ENCODE measurements at regions not wholly inside any gene's neighbourhood (a gene's known extent, or its start where the extent isn't known, plus 50 kb on each side); places are given as distances from the start of the nearest gene placed in this dataset.
"Not testable (repeated sequence)": the region's sequence is repeated elsewhere in the genome, so short reads cannot be mapped to it uniquely, and the experiment has no call there.

DNA sequence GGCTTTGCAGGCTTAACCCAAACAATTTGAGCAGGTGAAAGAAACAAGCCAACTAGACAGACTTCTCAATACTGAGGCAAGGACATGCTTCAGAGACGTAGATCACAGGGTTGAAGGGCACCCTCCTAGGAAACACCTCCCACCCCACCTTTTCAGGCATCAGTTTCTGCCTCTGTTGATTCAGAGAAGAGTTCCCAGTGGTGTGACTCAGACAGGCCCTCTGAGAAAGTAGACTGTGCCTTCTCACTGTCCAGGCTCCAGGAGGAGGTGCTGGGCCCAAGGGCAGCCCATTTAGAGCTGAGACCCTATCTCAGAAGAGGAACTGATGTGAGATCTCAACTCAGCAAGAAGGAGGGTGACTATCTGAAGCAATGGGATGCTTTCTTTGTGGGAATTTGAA lies 108.1 kb downstream of the FAM50B start:
- Mint-ChIP-seq H3K27ac (no peak overlapping the region), H3K9me3 (peaks cover 5% of the 10 kb centered on the region), H3K27me3 (peaks cover 20% of the 10 kb centered on the region), H3K36me3 (ENCODE audit: low read depth) (no peaks in the 10 kb centered on the region), H3K4me3 (no peak overlapping the region), H3K4me1 (no peaks in the 10 kb centered on the region)
- ChIA-PET POLR2A (no interaction called here), CTCF (no interaction called here)
- no peak for DNase-seq

DNA sequence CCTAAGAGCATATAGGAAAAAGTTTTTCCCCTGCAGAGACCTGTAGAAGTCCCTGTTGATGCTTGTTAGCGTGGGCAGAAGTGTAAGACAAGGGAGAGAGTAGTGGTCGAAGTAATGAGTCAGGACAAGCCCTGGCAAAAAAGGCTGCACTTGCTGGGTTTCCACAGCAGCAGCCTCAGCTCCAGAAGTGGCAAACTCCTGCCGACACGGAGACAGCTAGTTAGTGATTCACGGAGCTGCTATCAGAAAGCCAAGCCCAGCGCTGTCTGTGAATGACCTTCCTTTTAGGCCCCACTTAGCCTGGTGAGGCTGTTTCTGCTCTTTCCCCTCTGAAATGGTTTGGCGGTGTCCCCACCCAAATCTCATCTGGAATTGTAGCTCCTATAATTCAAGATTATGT lies 109.1 kb downstream of the FAM50B start:
- H3K4me1 Mint-ChIP-seq = peaks cover 1% of the 10 kb centered on the region
- H3K27ac Mint-ChIP-seq = no peak overlapping the region
- H3K27me3 Mint-ChIP-seq = peaks cover 15% of the 10 kb centered on the region
- CTCF ChIA-PET = interaction anchor here (1.7 kb wide), 1 partner anchor 20 kb away, joined by 10 read pairs; no protein-coding TSS in a partner anchor
- POLR2A ChIA-PET = no interaction called here
- no peaks in the 10 kb centered on the region for H3K36me3 Mint-ChIP-seq (ENCODE audit: low read depth)
- DNase-seq = no peak
- no peak overlapping the region for H3K4me3 Mint-ChIP-seq
- H3K9me3 Mint-ChIP-seq = peaks cover 5% of the 10 kb centered on the region

DNA sequence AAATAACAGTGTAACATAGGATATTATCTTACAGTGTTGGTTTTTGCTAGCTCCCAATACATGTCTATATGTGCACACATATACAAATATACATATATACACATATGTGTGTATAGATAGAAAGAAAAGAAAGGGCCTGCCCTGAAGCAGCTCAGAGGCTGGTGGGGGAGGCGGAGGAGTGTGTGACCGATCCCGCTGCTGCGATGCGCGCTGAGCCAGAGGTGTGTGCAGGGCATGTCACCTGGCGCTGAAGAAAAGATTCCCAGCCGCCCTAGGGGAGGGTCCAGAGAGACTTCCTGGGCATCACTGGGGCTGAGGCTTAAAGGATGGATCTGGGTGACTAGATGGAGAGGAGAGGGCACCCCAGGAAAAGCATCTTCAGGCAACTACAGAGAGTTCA lies 110.2 kb downstream of the FAM50B start:
- peaks cover 5% of the 10 kb centered on the region for H3K9me3 Mint-ChIP-seq
- no peak overlapping the region for H3K4me3 Mint-ChIP-seq
- DNase-seq = no peak
- peaks cover 4% of the 10 kb centered on the region for H3K27me3 Mint-ChIP-seq
- POLR2A ChIA-PET = no interaction called here
- CTCF ChIA-PET = interaction anchor here (1.5 to 1.7 kb wide), 2 partner anchors 19 to 110 kb away, joined by 3 to 10 read pairs; partner anchors contain the start of gene FAM50B
- H3K27ac Mint-ChIP-seq = no peak overlapping the region
- no peaks in the 10 kb centered on the region for H3K36me3 Mint-ChIP-seq (ENCODE audit: low read depth)
- H3K4me1 Mint-ChIP-seq = peaks cover 1% of the 10 kb centered on the region

DNA sequence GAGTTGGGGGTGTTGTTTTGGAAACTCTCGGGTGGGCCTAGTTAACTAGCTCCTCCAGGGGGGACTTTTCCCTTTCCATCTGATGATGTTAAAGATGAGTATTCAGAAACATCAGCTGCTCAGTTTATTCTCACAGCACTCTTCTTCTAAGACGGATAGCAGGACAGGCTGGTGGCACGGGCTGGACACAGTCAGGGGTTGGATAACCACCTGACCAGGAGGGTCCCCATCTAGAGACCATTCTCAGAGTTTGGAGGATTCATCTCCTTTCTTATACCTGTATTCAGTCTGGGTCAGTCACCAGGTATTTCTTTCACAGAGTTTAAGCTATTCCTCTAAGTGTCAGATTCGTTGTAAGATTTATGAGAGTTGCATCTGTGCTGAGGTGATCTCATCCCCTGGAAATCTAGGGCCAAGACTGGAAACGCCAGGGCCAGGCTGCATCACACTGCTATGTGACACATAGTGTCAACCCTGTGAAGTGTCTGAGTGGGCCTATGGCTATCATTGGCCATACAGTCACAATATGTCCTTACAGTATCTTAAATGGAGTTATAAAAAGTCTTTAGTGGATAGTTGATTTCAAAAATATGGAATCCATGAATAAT lies 111.7 kb downstream of the FAM50B start:
- Mint-ChIP-seq H3K4me1 (peaks cover 1% of the 10 kb centered on the region), H3K9me3 (peaks cover 5% of the 10 kb centered on the region), H3K27ac (no peak overlapping the region), H3K27me3 (peaks cover 2% of the 10 kb centered on the region), H3K36me3 (ENCODE audit: low read depth) (no peaks in the 10 kb centered on the region), H3K4me3 (no peak overlapping the region)
- CTCF ChIA-PET = interaction anchor here (1.5 kb wide), 1 partner anchor 112 kb away, joined by 3 read pairs; the partner anchor contains the start of gene FAM50B
- no peak for DNase-seq
- POLR2A ChIA-PET = no interaction called here

DNA sequence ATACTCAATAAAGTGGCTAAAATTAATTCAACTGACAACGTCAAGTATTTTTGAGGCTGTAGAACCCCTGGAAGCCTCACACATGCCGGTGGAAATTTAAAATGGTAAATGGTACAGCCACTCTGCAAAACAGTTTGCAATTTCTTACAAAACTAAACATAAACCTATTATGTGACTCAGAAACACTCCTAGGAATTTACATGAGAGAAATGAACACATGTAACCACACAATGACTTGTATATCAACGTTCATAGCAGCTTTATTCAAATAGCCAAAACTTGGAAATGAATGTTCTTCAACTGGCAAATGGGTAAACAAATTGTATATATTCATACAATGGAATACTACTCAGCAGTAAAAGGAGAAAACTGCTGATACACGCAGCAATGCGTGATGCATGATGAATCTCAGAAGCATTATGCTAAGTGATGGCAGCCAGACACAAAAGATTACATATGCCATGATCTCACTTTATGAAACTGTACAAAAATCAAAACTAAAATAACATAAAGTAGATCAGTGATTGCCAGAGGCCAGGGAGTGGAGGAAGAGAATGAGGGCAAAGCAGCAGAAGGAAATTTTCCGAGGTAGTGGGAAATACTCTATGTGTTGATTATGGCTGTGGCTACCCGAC lies 112.5 kb downstream of the FAM50B start:
- H3K27me3 Mint-ChIP-seq = peaks cover 1% of the 10 kb centered on the region
- no peak for DNase-seq
- H3K36me3 Mint-ChIP-seq (ENCODE audit: low read depth) = no peaks in the 10 kb centered on the region
- H3K4me1 Mint-ChIP-seq = peaks cover 1% of the 10 kb centered on the region
- H3K4me3 Mint-ChIP-seq = no peak overlapping the region
- ChIA-PET CTCF (no interaction called here), POLR2A (no interaction called here)
- H3K27ac Mint-ChIP-seq = no peak overlapping the region
- peaks cover 5% of the 10 kb centered on the region for H3K9me3 Mint-ChIP-seq

DNA sequence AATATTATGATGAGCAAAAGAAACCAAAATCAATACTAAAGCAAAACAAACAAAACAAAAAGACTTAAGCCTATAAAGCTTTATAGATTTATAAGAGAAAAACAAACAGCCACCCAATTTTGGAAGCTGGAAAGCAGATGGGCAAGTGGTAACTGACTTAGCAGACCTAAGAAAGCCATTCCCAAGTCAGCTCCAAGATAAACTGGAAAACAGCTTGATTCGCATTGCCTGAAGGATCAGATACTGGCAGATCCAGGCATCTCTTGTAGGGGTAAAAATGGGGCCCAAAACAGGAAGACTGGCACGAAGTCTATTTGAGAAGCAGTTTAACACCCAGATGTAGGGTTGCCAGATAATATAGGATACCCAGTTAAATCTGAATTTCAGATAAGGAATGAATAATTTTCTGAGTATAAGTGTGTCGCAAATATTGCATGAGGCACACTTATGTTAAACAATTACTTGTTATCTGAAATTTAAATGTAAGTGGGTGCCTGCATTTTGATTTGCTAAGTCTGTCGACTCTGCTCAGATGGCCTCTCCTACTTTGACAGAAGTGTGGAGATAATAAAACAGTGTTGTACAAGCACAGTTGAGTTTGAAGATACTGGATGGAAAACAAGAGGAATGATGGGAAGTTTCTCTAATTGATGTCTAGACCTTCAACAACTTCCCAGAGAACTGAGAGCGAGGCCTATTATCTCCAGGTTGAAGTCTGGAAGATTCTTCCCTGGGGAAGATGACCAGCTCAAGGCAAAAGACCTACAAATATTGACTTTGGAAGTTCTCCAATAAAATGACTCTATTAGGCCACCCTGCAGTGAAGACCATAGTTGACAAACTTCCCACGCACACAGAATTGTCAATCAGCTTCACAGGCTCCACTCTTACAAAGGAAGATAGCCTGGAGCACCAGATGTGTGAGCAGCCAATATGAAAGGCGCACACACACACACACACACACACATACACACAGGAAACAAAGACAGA lies 113.4 kb downstream of the FAM50B start:
- Mint-ChIP-seq H3K27me3 (peaks cover 1% of the 10 kb centered on the region), H3K4me1 (peaks cover 1% of the 10 kb centered on the region), H3K27ac (no peak overlapping the region), H3K9me3 (peaks cover 4% of the 10 kb centered on the region), H3K4me3 (no peak overlapping the region), H3K36me3 (ENCODE audit: low read depth) (no peaks in the 10 kb centered on the region)
- DNase-seq = no peak
- ChIA-PET POLR2A (no interaction called here), CTCF (no interaction called here)

DNA sequence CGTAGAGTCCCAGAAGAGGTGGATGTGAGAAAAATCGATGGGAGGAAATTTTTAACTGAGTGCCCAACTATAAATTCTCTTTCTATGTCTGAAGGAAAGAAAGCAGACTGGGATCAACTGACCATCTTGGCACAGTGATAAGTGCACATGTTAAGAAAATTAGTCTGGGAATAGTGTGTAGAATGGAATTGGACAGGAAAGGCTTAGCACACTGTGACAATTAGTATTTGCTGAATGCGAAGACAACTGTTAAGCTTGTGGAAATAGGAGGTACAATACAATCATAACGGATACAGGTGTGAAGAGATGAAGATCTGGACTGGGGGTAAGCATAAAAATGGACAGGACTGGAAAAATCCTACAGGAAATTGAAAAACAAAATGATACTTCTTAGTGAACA lies 114.3 kb downstream of the FAM50B start:
- POLR2A ChIA-PET = no interaction called here
- CTCF ChIA-PET = interaction anchor here (1.5 kb wide), 1 partner anchor 15 kb away, joined by 5 read pairs; no protein-coding TSS in a partner anchor
- Mint-ChIP-seq H3K27me3 (peaks cover 1% of the 10 kb centered on the region), H3K4me1 (peaks cover 1% of the 10 kb centered on the region), H3K36me3 (ENCODE audit: low read depth) (no peaks in the 10 kb centered on the region), H3K4me3 (no peak overlapping the region), H3K9me3 (no peaks in the 10 kb centered on the region), H3K27ac (no peak overlapping the region)
- DNase-seq = no peak

DNA sequence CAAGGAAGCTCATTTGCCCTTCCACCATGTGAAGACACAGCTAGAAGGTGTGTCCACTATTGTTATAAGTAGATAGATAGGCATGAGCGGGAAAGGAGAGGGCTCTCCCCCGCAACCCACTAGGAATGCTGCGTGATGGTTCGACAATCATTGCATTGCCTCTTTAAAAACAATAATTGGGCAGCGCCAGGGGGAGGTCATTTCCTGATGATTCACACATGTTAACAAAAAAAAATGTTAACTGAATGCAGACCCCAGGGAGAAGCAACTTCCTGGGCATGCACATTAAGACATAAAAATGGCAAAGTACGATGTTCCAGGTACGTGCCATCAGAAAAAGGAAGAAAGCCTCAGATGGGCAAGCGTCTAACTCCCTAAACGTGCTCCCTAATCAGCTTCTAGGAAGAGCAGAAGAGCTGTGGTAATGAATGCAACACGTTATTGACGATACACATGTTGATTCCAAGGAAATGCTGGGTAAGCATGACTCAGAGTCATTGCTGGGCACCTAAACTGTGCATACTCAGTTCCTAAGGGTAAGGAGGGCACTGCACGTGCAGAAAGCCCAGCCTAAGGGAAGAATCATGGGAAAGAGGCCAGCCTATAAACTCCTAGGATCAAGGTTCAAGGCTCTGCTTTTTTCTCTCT lies 113.7 kb downstream of the FAM217A start:
- no peaks in the 10 kb centered on the region for H3K36me3 Mint-ChIP-seq (ENCODE audit: low read depth)
- POLR2A ChIA-PET = no interaction called here
- DNase-seq = no peak
- H3K27ac Mint-ChIP-seq = no peak overlapping the region
- peaks cover 1% of the 10 kb centered on the region for H3K27me3 Mint-ChIP-seq
- CTCF ChIA-PET = interaction anchor here (1.5 kb wide), 1 partner anchor 13 kb away, joined by 5 read pairs; no protein-coding TSS in a partner anchor
- peaks cover 1% of the 10 kb centered on the region for H3K4me1 Mint-ChIP-seq
- H3K9me3 Mint-ChIP-seq = no peaks in the 10 kb centered on the region
- H3K4me3 Mint-ChIP-seq = no peak overlapping the region

DNA sequence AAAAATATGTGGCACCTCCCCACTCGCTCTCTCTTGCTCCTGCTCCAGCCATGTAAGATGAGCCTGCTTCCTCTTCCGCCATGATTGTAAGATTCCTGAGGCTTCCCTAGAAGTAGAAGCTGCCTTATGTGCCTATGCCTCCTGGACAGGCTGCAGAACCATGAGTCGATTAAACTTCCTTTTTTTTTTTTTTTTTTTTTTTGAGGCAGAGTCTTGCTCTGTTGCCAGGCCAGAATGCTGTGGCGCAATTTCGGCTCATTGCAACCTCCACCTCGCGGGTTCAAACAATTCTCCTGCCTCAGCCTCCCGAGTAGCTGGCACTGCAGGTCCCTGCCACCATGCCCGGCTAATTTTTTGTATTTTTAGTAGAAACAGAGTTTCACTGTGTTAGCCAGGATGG lies 112.5 kb downstream of the FAM217A start:
- peaks cover 1% of the 10 kb centered on the region for H3K4me1 Mint-ChIP-seq
- no peak for DNase-seq
- H3K27me3 Mint-ChIP-seq = peaks cover 1% of the 10 kb centered on the region
- no peaks in the 10 kb centered on the region for H3K36me3 Mint-ChIP-seq (ENCODE audit: low read depth)
- POLR2A ChIA-PET = no interaction called here
- no peak overlapping the region for H3K4me3 Mint-ChIP-seq
- H3K9me3 Mint-ChIP-seq = no peaks in the 10 kb centered on the region
- CTCF ChIA-PET = interaction anchor here (4.4 kb wide), 1 partner anchor 12 kb away, joined by 18 read pairs; no protein-coding TSS in a partner anchor
- H3K27ac Mint-ChIP-seq = no peak overlapping the region

DNA sequence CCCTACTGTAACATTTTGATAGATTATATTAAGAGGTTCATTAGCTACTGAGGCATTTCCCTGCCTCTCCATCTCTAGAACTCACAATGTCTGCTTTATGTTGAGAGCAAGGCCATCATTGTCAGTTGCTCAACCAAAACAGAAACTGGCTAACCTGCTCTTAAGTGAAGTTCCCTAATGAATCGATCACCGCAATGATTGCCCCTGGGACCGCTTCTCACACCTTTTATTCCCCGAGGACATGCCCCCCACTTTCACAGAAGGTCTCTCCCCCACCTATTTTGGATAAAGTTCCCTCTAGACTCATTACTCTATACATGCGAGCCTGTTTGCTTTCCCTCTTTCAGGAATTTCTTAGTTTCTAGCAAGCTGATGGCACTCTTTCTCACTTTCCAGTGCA lies 108.8 kb downstream of the FAM217A start:
- POLR2A ChIA-PET = no interaction called here
- Mint-ChIP-seq H3K27me3 (peaks cover 5% of the 10 kb centered on the region), H3K4me3 (no peak overlapping the region), H3K9me3 (no peaks in the 10 kb centered on the region), H3K4me1 (no peaks in the 10 kb centered on the region), H3K36me3 (ENCODE audit: low read depth) (no peaks in the 10 kb centered on the region), H3K27ac (no peak overlapping the region)
- CTCF ChIA-PET = interaction anchor here (4.4 kb wide), 1 partner anchor 8 kb away, joined by 18 read pairs; no protein-coding TSS in a partner anchor
- DNase-seq = no peak

DNA sequence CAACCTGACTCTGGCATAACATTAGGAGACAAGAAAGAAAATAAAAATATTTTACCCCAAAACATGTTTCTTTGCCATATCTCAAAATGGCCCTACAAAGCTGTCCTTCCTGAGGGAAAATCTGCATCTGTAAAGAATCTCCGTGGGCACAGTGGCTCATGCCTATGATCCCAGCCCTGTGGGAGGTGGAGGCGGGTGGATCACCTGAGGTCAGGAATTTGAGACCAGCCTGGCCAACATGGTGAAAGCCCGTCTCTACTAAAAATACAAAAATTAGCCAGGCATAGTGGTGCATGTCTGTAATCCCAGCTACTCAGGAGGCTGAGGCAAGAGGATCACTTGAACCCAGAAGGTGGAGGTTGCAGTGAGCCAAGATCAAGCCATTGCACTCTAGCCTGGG lies 105.8 kb downstream of the FAM217A start:
- H3K36me3 Mint-ChIP-seq (ENCODE audit: low read depth); DNase-seq; POLR2A ChIA-PET; H3K4me3 Mint-ChIP-seq; H3K27ac Mint-ChIP-seq; H3K4me1 Mint-ChIP-seq; H3K9me3 Mint-ChIP-seq: not testable (repeated sequence)
- CTCF ChIA-PET = interaction anchor here (1.2 kb wide), 1 partner anchor 13 kb away, joined by 4 read pairs; no protein-coding TSS in a partner anchor
- peaks cover 12% of the 10 kb centered on the region for H3K27me3 Mint-ChIP-seq

DNA sequence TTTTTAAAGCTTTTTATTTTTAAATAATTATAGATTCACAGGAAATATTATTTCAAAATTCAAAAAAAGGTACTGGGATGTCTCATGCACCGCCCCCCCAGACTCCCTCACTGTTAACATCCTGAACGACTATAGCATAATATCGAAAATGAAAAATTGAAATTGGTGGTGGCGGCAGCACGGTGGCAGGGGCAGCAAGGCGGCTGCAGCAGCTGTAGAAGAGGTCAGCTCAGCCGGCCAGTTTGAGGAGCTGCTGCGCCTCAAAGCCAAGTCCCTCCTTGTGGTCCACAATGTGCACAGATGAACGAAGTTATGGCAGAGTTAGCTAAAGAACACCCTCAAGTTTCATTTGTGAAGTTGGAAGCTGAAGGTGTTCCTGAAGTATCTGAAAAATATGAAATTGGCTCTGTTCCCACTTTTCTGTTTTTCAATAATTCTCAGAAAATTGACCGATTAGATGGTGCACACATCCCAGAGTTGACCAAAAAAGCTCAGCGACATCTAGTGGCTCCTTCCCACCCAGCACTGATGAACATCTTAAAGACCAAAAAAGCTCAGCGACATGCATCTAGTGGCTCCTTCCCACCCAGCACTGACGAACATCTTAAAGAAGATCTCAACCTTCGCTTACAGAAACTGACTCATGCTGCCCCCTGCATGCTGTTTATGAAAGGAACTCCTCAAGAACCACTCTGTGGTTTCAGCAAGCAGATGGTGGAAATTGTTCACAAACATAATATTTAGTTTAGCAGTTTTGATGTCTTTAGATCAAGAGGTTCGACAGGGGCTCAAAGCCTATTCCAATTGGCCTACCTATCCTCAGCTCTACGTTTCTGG lies 100.8 kb downstream of the FAM217A start:
- peaks cover 8% of the 10 kb centered on the region for H3K4me1 Mint-ChIP-seq
- peaks cover 3% of the 10 kb centered on the region for H3K36me3 Mint-ChIP-seq (ENCODE audit: low read depth)
- peak; percentile 52 for DNase-seq
- peaks cover 3% of the 10 kb centered on the region for H3K9me3 Mint-ChIP-seq
- peaks cover 16% of the 10 kb centered on the region for H3K27me3 Mint-ChIP-seq
- no peak overlapping the region for H3K4me3 Mint-ChIP-seq
- no peak overlapping the region for H3K27ac Mint-ChIP-seq
- POLR2A ChIA-PET = interaction anchor here (1.1 kb wide), 2 partner anchors 30 to 130 kb away, joined by 3 read pairs; no protein-coding TSS in a partner anchor
- CTCF ChIA-PET = interaction anchor here (0.7 to 5.7 kb wide), 46 partner anchors 9 to 698 kb away, joined by 3 to 85 read pairs (median 4); partner anchors contain the start of genes FAM50B and PXDC1
